ENCODE measurements at regions not wholly inside any gene's neighbourhood (a gene's known extent, or its start where the extent isn't known, plus 50 kb on each side); places are given as distances from the start of the nearest gene placed in this dataset.

DNA sequence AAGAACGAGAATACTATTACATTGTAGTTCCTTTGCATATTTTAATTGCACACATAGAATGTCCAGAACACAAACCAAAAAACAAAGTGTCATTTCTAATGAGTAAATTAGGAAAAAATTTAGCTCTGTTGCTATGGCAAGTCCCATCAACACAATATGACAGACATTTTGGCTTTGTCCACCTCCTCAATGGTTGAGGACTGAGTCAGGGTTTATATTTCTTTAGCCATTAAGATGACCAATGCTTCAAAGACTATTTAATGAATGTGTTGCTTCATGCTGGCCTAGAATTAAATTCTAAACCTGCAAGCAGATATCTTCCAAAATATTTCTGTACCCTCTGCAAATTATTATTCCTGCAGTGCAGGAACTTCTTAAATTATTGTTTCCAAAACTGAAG lies 719.2 kb downstream of the NTRK3 start:
- TF ChIP-seq CTCF (conservative IDR thresholded peaks at IDR 0.05 in 1 of 2, IDR thresholded peaks at IDR 0.05 in 1 of 2; ENCODE audit: low read depth in 1 of 2, low read length in 2 of 2) (no peak), EZH2 (IDR thresholded peaks at IDR 0.05; ENCODE audit: low read length, missing control alignments) (no peak)
